ENCODE measurements at regions not wholly inside any gene's neighbourhood (a gene's known extent, or its start where the extent isn't known, plus 50 kb on each side); places are given as distances from the start of the nearest gene placed in this dataset.
A peak's percentile ranks its signal among the peaks of the same experiment; 100 is the strongest.
"Not testable (repeated sequence)": the region's sequence is repeated elsewhere in the genome, so short reads cannot be mapped to it uniquely, and the experiment has no call there.

DNA sequence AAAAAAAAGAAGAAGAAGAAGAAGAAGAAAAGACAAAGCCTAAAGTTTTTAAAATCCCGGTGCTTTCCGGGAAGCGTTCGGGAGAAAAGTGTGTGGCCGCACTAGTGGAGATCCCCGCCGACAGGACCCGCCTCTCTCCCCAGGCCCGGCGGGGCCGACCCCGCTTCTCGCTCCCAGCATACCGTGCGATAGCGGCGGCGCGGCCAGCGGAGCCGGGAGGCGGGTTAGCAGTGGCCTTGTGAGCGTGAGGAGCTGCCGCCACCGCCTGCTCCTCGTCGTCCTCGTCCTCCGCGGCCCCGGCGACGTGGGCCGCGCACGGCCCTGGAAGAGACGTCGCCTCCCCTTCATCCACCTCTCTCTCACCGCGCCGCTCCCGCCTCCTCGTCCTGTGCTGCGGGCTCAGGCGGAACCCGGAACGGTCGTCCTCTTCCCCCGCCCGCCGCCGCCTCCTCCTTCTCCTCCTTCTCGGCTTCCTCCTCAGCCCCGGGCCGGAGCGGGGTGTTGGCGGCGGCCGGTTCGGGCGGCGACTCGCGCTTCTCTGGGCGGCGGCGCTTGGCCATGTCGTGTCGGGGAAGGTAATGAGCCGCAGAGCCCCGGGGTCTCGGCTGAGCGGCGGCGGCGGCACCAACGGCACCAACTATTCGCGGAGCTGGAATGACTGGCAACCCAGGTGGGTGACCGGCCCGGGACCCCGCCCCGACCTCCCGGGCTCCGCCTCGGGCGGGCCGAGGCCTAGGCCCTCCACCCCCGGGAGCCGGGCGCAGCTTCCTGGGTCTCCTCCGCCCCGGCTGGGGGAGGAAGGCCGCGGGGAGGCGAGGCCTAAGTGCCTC is 62.6 kb upstream of the CDR2 start:
- TF ChIP-seq POLR2AphosphoS5 (IDR thresholded peaks at IDR 0.05; ENCODE audit: insufficient read depth, low read depth, low read length), result peak; percentile 77
- TF ChIP-seq EZH2 (IDR thresholded peaks at IDR 0.05; ENCODE audit: borderline replicate concordance, low read depth, low read length, severe bottlenecking); JUN (IDR thresholded peaks at IDR 0.05; ENCODE audit: borderline replicate concordance, insufficient read depth, insufficient read length, low read depth); GATA2 (IDR thresholded peaks at IDR 0.05; ENCODE audit: insufficient read depth, insufficient read length, low read depth, low read length); MYC (IDR thresholded peaks at IDR 0.05; ENCODE audit: low read depth, low read length); FOS (IDR thresholded peaks at IDR 0.05; ENCODE audit: borderline replicate concordance, insufficient read depth, low read length): not testable (repeated sequence)
- TF ChIP-seq, protein P1, sequence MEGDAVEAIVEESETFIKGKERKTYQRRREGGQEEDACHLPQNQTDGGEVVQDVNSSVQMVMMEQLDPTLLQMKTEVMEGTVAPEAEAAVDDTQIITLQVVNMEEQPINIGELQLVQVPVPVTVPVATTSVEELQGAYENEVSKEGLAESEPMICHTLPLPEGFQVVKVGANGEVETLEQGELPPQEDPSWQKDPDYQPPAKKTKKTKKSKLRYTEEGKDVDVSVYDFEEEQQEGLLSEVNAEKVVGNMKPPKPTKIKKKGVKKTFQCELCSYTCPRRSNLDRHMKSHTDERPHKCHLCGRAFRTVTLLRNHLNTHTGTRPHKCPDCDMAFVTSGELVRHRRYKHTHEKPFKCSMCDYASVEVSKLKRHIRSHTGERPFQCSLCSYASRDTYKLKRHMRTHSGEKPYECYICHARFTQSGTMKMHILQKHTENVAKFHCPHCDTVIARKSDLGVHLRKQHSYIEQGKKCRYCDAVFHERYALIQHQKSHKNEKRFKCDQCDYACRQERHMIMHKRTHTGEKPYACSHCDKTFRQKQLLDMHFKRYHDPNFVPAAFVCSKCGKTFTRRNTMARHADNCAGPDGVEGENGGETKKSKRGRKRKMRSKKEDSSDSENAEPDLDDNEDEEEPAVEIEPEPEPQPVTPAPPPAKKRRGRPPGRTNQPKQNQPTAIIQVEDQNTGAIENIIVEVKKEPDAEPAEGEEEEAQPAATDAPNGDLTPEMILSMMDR (IDR thresholded peaks at IDR 0.05; ENCODE audit: extremely low read depth in 1 of 2, insufficient read depth in 1 of 2, low read depth in 1 of 2, low read length in 2 of 2), result not testable (repeated sequence)
- TF ChIP-seq, protein P2, sequence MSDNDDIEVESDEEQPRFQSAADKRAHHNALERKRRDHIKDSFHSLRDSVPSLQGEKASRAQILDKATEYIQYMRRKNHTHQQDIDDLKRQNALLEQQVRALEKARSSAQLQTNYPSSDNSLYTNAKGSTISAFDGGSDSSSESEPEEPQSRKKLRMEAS (IDR thresholded peaks at IDR 0.05; ENCODE audit: insufficient read depth, insufficient read length), result not testable (repeated sequence)
- peak; percentile 73 for TF ChIP-seq POLR2A (IDR thresholded peaks at IDR 0.05; ENCODE audit: low read depth, low read length)

Measured in endothelial cell of umbilical vein (primary cell).